ENCODE measurements at regions not wholly inside any gene's neighbourhood (a gene's known extent, or its start where the extent isn't known, plus 50 kb on each side); places are given as distances from the start of the nearest gene placed in this dataset.

GRCh38 chr5:98111686-98112085 is 661.8 kb upstream of the RGMB start:
- H3K4me3 ChIP-seq (ENCODE audit: low read depth, low read length), result no peak overlapping the region
- in situ Hi-C loops (cut with HindIII; ENCODE audit: low sequenced_read_pairs), result no loop called here
- no peak for DNase-seq (ENCODE audit: low read depth)
- peak; percentile 22 for TF ChIP-seq CTCF (IDR thresholded peaks at IDR 0.05; ENCODE audit: low read depth, low read length, missing control alignments)

GRCh38 chr5:98121036-98121936 is 652.2 kb upstream of the RGMB start:
- no peak overlapping the region for H3K4me3 ChIP-seq (ENCODE audit: low read depth, low read length)
- no peak for TF ChIP-seq CTCF (IDR thresholded peaks at IDR 0.05; ENCODE audit: low read depth, low read length, missing control alignments)
- DNase-seq (ENCODE audit: low read depth), result no peak
- in situ Hi-C loops (cut with HindIII; ENCODE audit: low sequenced_read_pairs), result no loop called here

- in situ Hi-C loops (cut with HindIII; ENCODE audit: low sequenced_read_pairs), result no loop called here
- no peak overlapping the region for H3K4me3 ChIP-seq (ENCODE audit: low read depth, low read length)
- TF ChIP-seq CTCF (IDR thresholded peaks at IDR 0.05; ENCODE audit: low read depth, low read length, missing control alignments), result no peak
- DNase-seq (ENCODE audit: low read depth), result no peak
Observed at GRCh38 chr5:98128271-98128670, 645.2 kb upstream of the RGMB start.

GRCh38 chr5:98128846-98129245 is 644.6 kb upstream of the RGMB start:
- in situ Hi-C loops (cut with HindIII; ENCODE audit: low sequenced_read_pairs), result no loop called here
- no peak overlapping the region for H3K4me3 ChIP-seq (ENCODE audit: low read depth, low read length)
- no peak for TF ChIP-seq CTCF (IDR thresholded peaks at IDR 0.05; ENCODE audit: low read depth, low read length, missing control alignments)
- no peak for DNase-seq (ENCODE audit: low read depth)

- no peak for TF ChIP-seq CTCF (IDR thresholded peaks at IDR 0.05; ENCODE audit: low read depth, low read length, missing control alignments)
Observed at GRCh38 chr5:98130261-98131035, 643.0 kb upstream of the RGMB start.

GRCh38 chr5:98144116-98144515 is 629.3 kb upstream of the RGMB start:
- DNase-seq (ENCODE audit: low read depth), result no peak
- TF ChIP-seq CTCF (IDR thresholded peaks at IDR 0.05; ENCODE audit: low read depth, low read length, missing control alignments), result no peak
- in situ Hi-C loops (cut with HindIII; ENCODE audit: low sequenced_read_pairs), result no loop called here
- H3K4me3 ChIP-seq (ENCODE audit: low read depth, low read length), result no peak overlapping the region

More at GRCh38 chr5:98130261-98131035, 643.0 kb upstream of the RGMB start:
- in situ Hi-C loops (cut with HindIII; ENCODE audit: low sequenced_read_pairs), result no loop called here
- DNase-seq (ENCODE audit: low read depth), result no peak
- H3K4me3 ChIP-seq (ENCODE audit: low read depth, low read length), result no peak overlapping the region

Measured in astrocyte of the cerebellum (primary cell).